HepG2 (cell line): ENCODE measurements at regions not wholly inside any gene's neighbourhood (a gene's known extent, or its start where the extent isn't known, plus 50 kb on each side); places are given as distances from the start of the nearest gene placed in this dataset.

ENCODE experiments used
- ATAC-seq: fragments of 200-7000 bp; cut with Tn5 transposase; 3 replicates; pipeline ENCODE4 v1.9.1; 2020; ENCODE audit warnings: mild to moderate bottlenecking, moderate library complexity
- BruUV-seq: library from RNA; stranded (reverse); fragments of 400-500 nt; replicated peaks from 2 replicates; lab custom pipeline; 2021; lab: Mats Ljungman, UMichigan
- CTCF ChIA-PET: fragments of 300-600 bp; formaldehyde crosslinking; extraction: SDS; loops from one replicate; lab custom pipeline; 2021; ENCODE audit warnings: low total read pairs, inconsistent platforms, low intra/inter-chr PET ratio; lab: Yijun Ruan, JAX
- POLR2A ChIA-PET: fragments of 350-600 bp; sonication (Branson Sonifier 250); formaldehyde crosslinking; loops from one replicate; lab custom pipeline; 2020; ENCODE audit warnings: antibody characterized with exemption, inconsistent platforms; lab: Yijun Ruan, JAX
- DNase-seq: peaks from one replicate; pipeline ENCODE4 v3.0.0-alpha.2; 2015; ENCODE audit warnings: low spot score
- FAIRE-seq: peaks from 3 replicates; lab custom pipeline; 2011; peaks lifted over from hg19 to GRCh38; lab: Jason Lieb, UNC
- H2AFZ ChIP-seq: one replicate; pipeline ENCODE4 v1.6.1; 2011; ENCODE audit warnings: low read length, inconsistent platforms
- H3K27ac ChIP-seq: fragments of 300-600 bp; 3 replicates; pipeline ENCODE4 v1.8.0; 2011; ENCODE audit warnings: mixed run types, mild to moderate bottlenecking, mixed read lengths, low read length, inconsistent platforms; ENCODE audit not compliant: insufficient read depth; ENCODE audit errors: extremely low read length
- H3K27me3 ChIP-seq, 2 experiments: fragments of 200-600 bp in 1 of 2; 2 replicates in 1 of 2; 3 replicates in 1 of 2; pipeline versions ENCODE4 v1.6.0 to v1.8.0; 2011; ENCODE audit warnings: low read length in 2 of 2, mild to moderate bottlenecking in 2 of 2, moderate library complexity in 2 of 2, inconsistent platforms in 1 of 2; ENCODE audit not compliant: insufficient read depth in 2 of 2, control insufficient read depth in 1 of 2
- H3K36me3 ChIP-seq, 2 experiments: fragments of 200-600 bp in 1 of 2; replicated peaks in 1 of 2; 2 replicates in 1 of 2; 3 replicates in 1 of 2; pipeline versions ENCODE4 v1.5.1 to v1.8.0; 2011; ENCODE audit warnings: low read length in 2 of 2, inconsistent platforms in 1 of 2; ENCODE audit not compliant: insufficient read depth in 2 of 2, control insufficient read depth in 1 of 2
- H3K4me1 ChIP-seq: 2 replicates; pipeline ENCODE4 v1.5.1; 2012; ENCODE audit warnings: low read length, inconsistent platforms; ENCODE audit not compliant: insufficient read depth
- H3K4me2 ChIP-seq: 2 replicates; pipeline ENCODE4 v1.6.0; 2011; ENCODE audit warnings: low read depth, low read length, inconsistent platforms
- H3K4me3 ChIP-seq, 3 experiments: fragments of 200-600 bp in 1 of 3; sonication (generic), shearing (Covaris generic) in 1 of 3; replicated peaks in 1 of 3; 2 replicates each; pipeline ENCODE4 v1.5.1; 2011 to 2016; ENCODE audit warnings: low read length in 3 of 3, inconsistent platforms in 2 of 3, low read depth in 2 of 3, mild to moderate bottlenecking in 2 of 3, control low read depth in 1 of 3, mixed read lengths in 1 of 3; ENCODE audit not compliant: insufficient read depth in 1 of 3
- H3K79me2 ChIP-seq: one replicate; pipeline ENCODE4 v1.6.1; 2011; ENCODE audit warnings: low read length, inconsistent platforms; ENCODE audit not compliant: insufficient read depth
- H3K9ac ChIP-seq: 2 replicates; pipeline ENCODE4 v1.6.0; 2011; ENCODE audit warnings: mild to moderate bottlenecking, low read depth, low read length, inconsistent platforms; ENCODE audit not compliant: insufficient read depth
- H3K9me3 ChIP-seq: 2 replicates; pipeline ENCODE4 v1.5.1; 2012; ENCODE audit warnings: mild to moderate bottlenecking, low read length
- H4K20me1 ChIP-seq: 2 replicates; pipeline ENCODE4 v1.6.0; 2011; ENCODE audit warnings: inconsistent platforms, mild to moderate bottlenecking, low read length, moderate library complexity; ENCODE audit not compliant: insufficient read depth
- BCL6 ChIP-seq: IDR thresholded peaks from 2 replicates; pipeline ENCODE4 v1.6.1; 2016; ENCODE audit warnings: missing genetic modification reagents, missing compliant biosample characterization
- CBX1 ChIP-seq: IDR thresholded peaks from one replicate; pipeline ENCODE4 v1.6.1; 2016; ENCODE audit warnings: antibody characterized with exemption, low read depth
- MBNL3 ChIP-seq: fragments of 250-450 bp; sonication (Bioruptor Pico); conservative IDR thresholded peaks from 2 replicates; pipeline ENCODE4 v1.8.0; 2022; ENCODE audit warnings: mild to moderate bottlenecking, inconsistent platforms
- MED8 ChIP-seq: sonication (generic); formaldehyde crosslinking; IDR thresholded peaks from 2 replicates; pipeline ENCODE4 v1.8.1; 2023; ENCODE audit warnings: mild to moderate bottlenecking, missing genetic modification reagents; ENCODE audit not compliant: insufficient replicate concordance
- MIXL1 ChIP-seq: IDR thresholded peaks from 2 replicates; pipeline ENCODE4 v1.6.1; 2016
- RBFOX2 ChIP-seq: fragments of 200-400 bp; formaldehyde crosslinking; IDR thresholded peaks from 2 replicates; pipeline ENCODE4 v1.6.1; 2017; ENCODE audit warnings: low read depth, mild to moderate bottlenecking, low read length
- TRIM22 ChIP-seq: fragments of 450-650 bp; IDR thresholded peaks from 2 replicates; pipeline ENCODE4 v1.6.1; 2017
- ZHX2 ChIP-seq, 2 experiments: sonication (generic) in 1 of 2; formaldehyde crosslinking in 1 of 2; IDR thresholded peaks; 2 replicates each; pipeline versions ENCODE4 v1.6.1 to v1.9.0; 2014 to 2022; ENCODE audit warnings: antibody characterized with exemption in 1 of 2, borderline replicate concordance in 1 of 2, inconsistent platforms in 1 of 2, low read depth in 1 of 2, missing genetic modification reagents in 1 of 2
- ZNF124 ChIP-seq: sonication (generic); formaldehyde crosslinking; IDR thresholded peaks from 2 replicates; pipeline ENCODE4 v1.4.0; 2020; ENCODE audit warnings: missing genetic modification reagents
- ZNF430 ChIP-seq: sonication (generic); formaldehyde crosslinking; IDR thresholded peaks from 2 replicates; pipeline ENCODE4 v1.9.0; 2021; ENCODE audit warnings: mild to moderate bottlenecking, missing genetic modification reagents
- ZNF558 ChIP-seq: sonication (generic); formaldehyde crosslinking; IDR thresholded peaks from 2 replicates; pipeline ENCODE4 v1.9.0; 2022; ENCODE audit warnings: mild to moderate bottlenecking, missing genetic modification reagents, borderline replicate concordance
- ZNF672 ChIP-seq: sonication (generic); formaldehyde crosslinking; IDR thresholded peaks from 2 replicates; pipeline ENCODE4 v1.8.1; 2022; ENCODE audit warnings: missing genetic modification reagents
- ZNF773 ChIP-seq: sonication (generic); formaldehyde crosslinking; IDR thresholded peaks from 2 replicates; pipeline ENCODE4 v1.4.0; 2020; ENCODE audit warnings: missing genetic modification reagents, borderline replicate concordance
- ZSCAN30 ChIP-seq: sonication (generic); formaldehyde crosslinking; IDR thresholded peaks from 2 replicates; pipeline ENCODE4 v1.5.0; 2020; ENCODE audit warnings: mild to moderate bottlenecking, missing genetic modification reagents
- WGBS: methylation state at CpG from one replicate; pipeline ENCODE4 v1.1.6; 2017; ENCODE audit warnings: low lambda C conversion rate; 5-methylcytosine and 5-hydroxymethylcytosine counted together
- in situ Hi-C: cut with HindIII; loops from 2 replicates; pipeline ENCODE4 v1.10.0; 2017; ENCODE audit warnings: low pct_unique_long_range_greater_than_20kb; ENCODE audit not compliant: extremely low pct_ligation_motif_present
- intact Hi-C: fragments of 100-400 bp; cut with micrococcal nuclease; formaldehyde crosslinking; loops from one replicate; pipeline ENCODE4 v1.10.0; 2022; ENCODE audit not compliant: unreplicated experiment

- no peak overlapping the region for H2AFZ ChIP-seq
- ChIA-PET CTCF (no interaction called here), POLR2A (no interaction called here)
- intact Hi-C loops (no loop called here), in situ Hi-C loops (no loop called here)
- DNase-seq (no peak), ATAC-seq (no peak), FAIRE-seq (no peak)
- no peak for TF ChIP-seq TRIM22
- no peak for TF ChIP-seq ZNF558 (CRISPR knock-in tag)
- TF ChIP-seq ZNF124 = no peak
- TF ChIP-seq ZNF430 (CRISPR knock-in tag) = no peak
- TF ChIP-seq RBFOX2 = no peak
- no peak overlapping the region for H3K27ac ChIP-seq
- no peak overlapping the region for H3K4me3 ChIP-seq
- 0% methylated on average over 1 of the region's 1 CpG for WGBS
- H3K9ac ChIP-seq = no peak overlapping the region
- no peaks in the 10 kb centered on the region for H3K27me3 ChIP-seq
- no TSS peak for BruUV-seq
- H3K36me3 ChIP-seq = no peaks in the 10 kb centered on the region
- no peaks in the 10 kb centered on the region for H3K79me2 ChIP-seq
- H3K9me3 ChIP-seq = no peaks in the 10 kb centered on the region
- no peaks in the 10 kb centered on the region; the same call in 1 of the 2 replicates for H4K20me1 ChIP-seq
- H3K4me1 ChIP-seq = no peaks in the 10 kb centered on the region
- no peak overlapping the region for H3K4me2 ChIP-seq
These were observed 304.0 kb upstream of the CBLB start for GRCh38 chr3:106172780-106173179.

- Histone ChIP-seq H3K36me3 (no peaks in the 10 kb centered on the region), H4K20me1 (no peaks in the 10 kb centered on the region; the same call in 1 of the 2 replicates), H3K9me3 (no peaks in the 10 kb centered on the region), H3K4me1 (no peaks in the 10 kb centered on the region), H3K79me2 (no peaks in the 10 kb centered on the region), H3K9ac (no peak overlapping the region), H3K4me3 (no peak overlapping the region), H3K27me3 (no peaks in the 10 kb centered on the region), H3K27ac (no peak overlapping the region), H2AFZ (no peak overlapping the region), H3K4me2 (no peak overlapping the region)
- in situ Hi-C loops (no loop called here), intact Hi-C loops (no loop called here)
- FAIRE-seq (no peak), ATAC-seq (no peak), DNase-seq (no peak)
- no TSS peak for BruUV-seq
- 10% methylated on average over 1 of the region's 1 CpG for WGBS
- ChIA-PET CTCF (no interaction called here), POLR2A (no interaction called here)
- no peak for TF ChIP-seq MED8 (CRISPR knock-in tag)
- TF ChIP-seq ZHX2 (IDR thresholded peaks at IDR 0.05; ENCODE audit: low read depth) = no peak
- TF ChIP-seq ZHX2 (CRISPR knock-in tag; IDR thresholded peaks at IDR 0.05; ENCODE audit: borderline replicate concordance) = no peak
- no peak for TF ChIP-seq ZNF773 (CRISPR knock-in tag)
- TF ChIP-seq ZNF672 (CRISPR knock-in tag) = no peak
- no peak for TF ChIP-seq BCL6 (CRISPR knock-in tag)
- no peak for TF ChIP-seq ZSCAN30 (CRISPR knock-in tag)
- no peak for TF ChIP-seq MBNL3 (CRISPR knock-in tag)
- no peak for TF ChIP-seq MIXL1 (CRISPR knock-in tag)
- TF ChIP-seq CBX1 = no peak
These were observed 306.5 kb upstream of the CBLB start for GRCh38 chr3:106175276-106175675.
